ENCODE measurements at regions not wholly inside any gene's neighbourhood (a gene's known extent, or its start where the extent isn't known, plus 50 kb on each side); places are given as distances from the start of the nearest gene placed in this dataset.
"Not testable (repeated sequence)": the region's sequence is repeated elsewhere in the genome, so short reads cannot be mapped to it uniquely, and the experiment has no call there.

DNA sequence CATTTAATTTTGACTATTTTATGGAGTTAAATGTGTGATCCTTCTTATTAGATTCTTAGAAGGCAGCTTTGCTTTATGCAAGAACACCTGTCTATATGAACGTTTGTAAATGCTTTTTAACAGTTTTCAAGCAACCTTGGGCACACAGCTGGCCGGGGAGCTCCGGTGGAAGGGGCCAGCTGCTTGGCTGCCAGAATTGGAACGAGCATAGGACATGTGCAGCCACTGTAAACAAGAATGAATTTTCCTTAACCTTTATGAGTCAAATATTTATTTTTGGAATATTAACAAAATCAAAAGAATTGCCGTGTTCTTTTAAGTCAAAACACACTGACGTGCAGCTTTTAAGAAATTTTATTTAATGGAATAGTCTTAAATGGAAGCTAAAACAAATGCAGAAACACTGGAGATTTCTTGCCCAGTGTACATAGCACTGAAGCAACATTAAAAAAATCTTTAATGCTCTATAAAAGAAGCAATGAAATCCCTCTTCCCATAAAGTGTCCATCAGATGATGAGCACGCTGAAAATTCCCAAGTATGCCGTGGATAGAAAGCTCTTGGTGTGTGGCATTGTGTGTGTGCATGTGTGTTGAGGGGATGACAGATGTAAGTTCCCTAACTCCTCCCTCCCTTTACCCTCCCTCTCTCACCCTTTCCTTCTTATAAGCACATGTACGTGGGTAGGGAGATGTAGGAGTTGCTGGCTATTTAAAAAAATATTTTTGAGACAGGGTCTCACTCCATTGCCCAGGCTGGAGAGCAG, 208.9 kb upstream of the EXOC2 start:
- DNase-seq (ENCODE audit: low read depth in 2 of 2) = no peak

DNA sequence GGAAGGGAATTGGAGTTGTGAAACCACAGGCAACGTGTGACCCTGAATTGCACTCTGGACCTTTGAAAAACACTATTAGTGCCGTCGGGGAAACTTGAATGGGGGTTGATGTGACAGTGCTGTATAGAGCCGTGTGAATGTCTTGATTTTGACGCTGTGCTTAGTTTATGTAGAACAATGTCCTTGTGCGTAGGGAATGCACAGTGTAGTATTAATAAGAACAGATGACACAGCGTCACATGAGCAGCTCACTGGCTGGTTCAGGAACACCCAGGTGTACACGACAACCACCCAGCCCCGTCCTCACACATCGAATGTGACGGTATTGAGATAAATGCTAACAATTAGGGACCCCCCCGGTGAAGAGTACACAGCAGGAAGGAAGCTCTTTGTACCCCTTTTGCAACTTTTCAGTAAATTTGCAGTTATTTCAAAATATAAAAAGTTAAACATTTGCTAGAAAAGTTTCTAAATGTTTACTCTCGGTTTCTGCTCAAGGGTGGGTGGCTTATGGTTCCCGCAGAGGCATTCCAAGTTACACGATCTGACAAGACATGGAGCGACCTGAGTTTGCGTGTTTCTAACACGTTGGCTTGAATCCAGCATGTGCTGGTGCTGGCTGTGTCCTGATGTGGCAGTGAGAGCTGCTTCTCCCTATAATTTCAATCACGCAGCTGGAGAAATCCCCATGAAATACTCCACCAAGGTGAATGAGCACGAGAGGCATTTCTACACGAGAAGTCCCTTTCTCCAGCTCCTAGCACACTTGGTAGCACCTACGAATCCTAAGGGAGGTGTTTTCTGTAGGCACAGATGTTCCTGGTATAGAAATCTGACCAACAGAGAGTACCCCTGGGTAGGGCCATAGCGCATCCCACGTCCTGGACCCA, 208.0 kb upstream of the EXOC2 start:
- DNase-seq (ENCODE audit: low read depth in 2 of 2) = no peak

DNA sequence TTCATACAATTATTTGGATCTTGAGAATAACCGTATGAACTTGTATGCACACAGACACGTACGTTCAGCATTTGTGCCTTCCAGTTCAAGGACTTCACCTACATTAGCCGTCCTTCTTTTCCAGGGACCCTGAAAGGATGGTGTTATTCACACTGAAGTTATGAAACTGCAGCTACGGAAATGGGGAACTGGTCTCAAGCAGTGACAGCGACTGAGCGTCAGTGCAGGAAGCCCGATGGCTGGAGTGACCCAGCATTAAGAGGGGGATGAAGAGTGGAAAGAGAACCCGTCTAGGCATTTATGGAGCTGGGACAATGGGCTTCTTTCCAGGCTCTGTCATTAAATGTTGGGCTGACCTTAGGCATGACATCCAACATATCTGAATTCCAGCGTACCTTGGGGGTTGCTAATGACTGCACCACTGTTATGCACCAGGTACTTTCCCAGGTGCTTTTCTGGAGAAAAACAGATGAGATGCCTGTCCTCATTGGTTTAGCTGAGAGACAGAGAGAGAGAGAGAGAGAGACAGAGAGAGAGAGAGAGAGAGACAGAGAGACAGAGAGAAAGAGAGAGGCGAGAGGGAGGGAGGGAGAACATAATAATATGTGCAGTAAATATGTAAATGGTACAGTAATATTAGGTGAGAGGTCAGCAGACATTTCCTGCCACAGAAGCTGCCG, 204.7 kb upstream of the EXOC2 start:
- DNase-seq (ENCODE audit: low read depth in 2 of 2) = no peak

DNA sequence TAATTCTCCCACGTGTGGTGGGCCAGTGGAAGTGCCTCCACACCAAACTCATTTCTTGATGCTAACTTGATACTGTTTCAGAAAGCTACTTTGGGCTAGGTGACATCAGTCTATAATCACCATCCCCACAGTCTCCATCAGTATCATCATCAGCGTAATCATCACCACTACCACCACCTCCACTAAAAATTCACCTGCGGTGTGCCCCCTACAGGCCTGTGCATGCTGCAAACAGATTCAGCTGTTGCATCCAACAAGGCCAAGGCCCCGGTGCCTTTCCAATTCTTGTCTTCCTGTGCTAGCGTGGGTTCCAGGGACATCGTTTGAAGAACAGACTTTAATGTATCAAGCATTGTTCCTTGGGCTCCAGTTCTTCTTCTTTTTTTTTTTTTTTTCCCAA, 201.3 kb upstream of the EXOC2 start:
- no peak for DNase-seq (ENCODE audit: low read depth in 2 of 2)

DNA sequence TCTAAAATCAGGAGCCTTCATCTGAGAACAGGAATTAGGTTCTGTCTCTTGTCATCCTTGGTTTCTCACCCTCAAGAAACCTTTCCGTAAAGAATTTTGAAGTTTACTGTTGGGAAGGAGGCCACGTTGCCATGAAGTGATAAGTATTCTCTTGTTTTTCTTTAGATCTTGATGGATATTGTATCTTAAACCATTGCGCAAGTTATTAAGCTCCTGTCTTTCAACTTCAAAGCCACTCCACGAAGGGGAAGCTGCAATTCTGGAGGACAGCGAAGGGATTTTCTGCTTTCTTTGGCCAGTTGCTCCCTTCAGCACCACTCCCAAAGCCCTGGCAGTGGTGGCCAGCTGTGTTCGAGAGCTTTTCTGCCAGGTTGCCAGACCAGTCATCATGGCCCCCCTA, 198.1 kb upstream of the EXOC2 start:
- no peak for DNase-seq (ENCODE audit: low read depth in 2 of 2)

DNA sequence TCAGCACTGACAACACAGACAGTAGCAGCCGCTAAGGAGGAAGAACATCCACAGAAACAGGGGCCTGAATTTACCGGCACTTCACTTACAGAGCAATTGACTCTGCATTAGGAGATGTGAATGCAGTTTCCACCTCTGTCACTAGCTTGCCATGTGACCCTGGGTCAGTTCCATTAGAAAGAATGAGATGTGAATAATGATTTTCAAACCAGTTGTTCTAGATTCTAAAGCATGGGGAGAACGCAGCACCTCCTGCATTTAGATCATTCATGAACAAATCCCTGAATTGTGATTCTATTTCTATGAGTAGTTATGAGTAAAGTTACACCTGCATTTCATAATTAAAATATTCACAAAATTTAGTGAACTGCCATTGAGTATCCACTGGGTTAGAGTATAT, 197.3 kb upstream of the EXOC2 start:
- no peak for DNase-seq (ENCODE audit: low read depth in 2 of 2)

DNA sequence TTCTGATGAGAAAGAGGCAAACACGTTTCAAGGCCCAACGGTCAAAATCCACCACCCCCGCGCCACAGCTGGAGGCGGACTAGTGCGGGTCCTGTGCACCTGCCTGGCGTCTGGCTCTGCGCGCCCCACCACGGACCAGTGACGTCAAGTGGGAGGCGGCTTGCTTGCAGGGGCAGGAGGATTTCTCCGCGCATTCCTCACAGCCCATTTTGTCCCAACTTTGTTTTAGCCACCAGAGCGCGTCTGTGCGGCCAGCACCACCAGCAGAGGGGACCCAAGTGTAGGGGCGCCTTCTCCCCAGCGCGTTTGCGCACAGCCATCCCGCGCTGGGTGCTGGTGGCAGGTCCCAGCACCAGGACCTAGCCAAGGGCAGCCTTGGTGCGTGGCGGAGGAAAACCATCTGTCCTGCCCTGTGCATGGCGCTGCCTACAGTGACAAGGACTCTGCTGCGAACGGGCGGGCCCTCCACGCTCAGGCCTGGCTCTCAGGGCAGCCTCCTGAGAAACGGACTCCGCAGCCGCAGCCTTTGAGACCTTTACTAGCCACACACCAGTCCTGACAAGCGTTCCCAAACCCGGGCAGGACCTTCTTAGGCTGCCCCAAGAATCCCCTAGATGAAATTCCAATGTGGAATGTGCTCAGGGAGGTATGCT, 194.8 kb upstream of the EXOC2 start:
- no peak for DNase-seq (ENCODE audit: low read depth in 2 of 2)

DNA sequence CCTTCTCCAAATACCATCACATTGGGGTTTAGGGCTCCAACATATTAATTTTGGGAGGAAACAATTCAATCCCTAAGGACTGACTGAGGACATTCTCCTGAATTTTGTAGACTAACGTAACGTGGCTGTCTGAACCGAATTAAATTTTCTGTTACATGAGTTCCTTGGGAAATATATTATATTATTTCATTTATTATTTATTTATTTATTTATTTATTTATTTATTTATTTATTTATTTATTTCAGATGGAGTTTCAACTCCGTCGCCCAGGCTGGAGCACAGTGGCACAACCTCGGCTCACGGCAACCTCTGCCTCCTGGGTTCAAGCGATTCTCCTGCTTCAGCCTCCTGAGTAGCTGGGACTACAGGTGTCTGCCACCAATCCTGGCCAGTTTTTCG, 193.2 kb upstream of the EXOC2 start:
- DNase-seq (ENCODE audit: low read depth in 2 of 2) = not testable (repeated sequence)

DNA sequence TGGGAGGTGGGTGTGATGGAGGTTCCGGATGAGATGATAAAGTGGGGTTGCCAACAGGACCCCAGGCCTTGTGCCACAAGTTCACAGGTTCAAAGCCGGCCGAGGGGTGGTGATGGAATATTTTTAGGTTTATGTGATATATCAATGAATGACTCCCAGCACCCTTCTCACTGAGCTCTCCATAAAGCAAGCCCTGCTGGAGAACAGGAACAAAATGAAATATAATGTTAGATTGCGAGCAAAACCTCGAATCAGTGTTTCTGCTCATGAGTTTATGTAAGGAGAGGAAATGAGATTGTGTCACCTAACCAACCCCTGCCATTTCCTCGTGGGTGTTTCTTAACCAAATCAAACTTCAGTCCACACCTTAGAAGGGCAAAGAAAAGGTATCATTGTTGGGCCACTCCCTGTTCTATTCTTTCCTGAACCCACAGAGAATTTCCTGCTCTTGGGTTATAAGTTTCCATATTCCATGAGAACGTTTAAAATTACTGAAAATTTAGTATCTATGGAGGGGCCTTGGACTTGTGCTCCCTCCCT, 192.2 kb upstream of the EXOC2 start:
- no peak for DNase-seq (ENCODE audit: low read depth in 2 of 2)

DNA sequence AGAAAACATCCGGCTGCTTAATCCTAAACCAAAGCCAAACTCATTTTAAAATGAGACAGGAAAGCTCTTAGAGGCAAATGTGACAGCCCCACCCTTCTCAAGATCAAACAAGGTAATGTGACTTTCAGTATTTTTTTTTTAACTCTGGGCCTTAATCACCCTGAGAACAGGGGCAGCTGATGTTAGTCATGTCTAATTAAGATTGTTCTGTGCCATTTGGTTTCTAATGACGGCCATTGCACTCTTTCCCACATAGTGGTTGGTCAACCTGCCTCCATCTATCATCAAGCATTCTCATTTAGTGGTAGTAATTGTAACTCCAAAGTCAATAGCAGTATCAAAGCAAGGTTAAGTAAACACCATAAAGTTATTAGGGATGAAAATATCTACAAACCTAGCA, 191.6 kb upstream of the EXOC2 start:
- no peak for DNase-seq (ENCODE audit: low read depth in 2 of 2)

DNA sequence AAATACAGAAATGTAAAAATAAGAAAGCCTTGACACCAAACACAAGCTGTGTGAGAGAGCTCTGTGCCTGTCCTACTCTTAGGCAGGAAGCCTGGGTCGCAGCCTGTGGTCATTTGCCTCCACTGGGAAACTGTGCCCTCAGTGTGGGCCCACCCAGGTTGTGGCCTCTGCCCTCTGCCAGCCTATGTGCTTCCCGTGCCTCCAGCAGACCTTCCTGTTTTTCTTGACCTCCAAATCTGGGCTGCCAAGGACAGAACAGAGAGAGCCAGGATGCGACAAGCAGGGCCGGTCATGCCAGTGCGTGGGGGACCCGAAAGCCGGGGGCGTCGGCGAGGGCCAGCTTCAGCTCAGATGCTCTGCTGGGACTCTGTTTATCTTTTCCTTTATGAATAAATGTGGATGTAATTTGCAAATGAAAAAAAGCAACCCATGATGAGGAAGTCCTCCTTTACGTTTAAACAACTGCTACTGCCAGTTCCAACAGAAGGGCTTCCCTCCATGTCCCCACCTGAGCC, 189.2 kb upstream of the EXOC2 start:
- no peak for DNase-seq (ENCODE audit: low read depth in 2 of 2)

DNA sequence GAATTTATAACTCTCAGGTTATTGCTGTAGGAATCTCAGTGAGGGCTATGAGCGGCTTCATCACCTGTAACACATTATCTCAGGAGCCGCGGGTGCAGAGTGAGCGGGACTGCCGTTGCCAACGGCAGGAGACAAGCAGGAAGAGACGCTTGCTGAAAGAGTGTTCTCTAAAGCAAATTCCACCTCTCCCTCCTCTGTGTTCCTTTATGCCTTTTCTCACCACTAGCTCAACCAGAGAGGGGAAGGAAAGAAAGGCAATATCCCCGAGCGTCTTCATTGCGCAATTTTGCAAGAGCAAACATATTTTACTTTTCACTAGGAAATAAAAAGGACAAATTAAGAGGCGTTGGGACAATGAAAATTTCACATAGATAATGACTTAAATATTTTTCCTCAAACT, 185.2 kb upstream of the EXOC2 start:
- no peak for DNase-seq (ENCODE audit: low read depth in 2 of 2)

DNA sequence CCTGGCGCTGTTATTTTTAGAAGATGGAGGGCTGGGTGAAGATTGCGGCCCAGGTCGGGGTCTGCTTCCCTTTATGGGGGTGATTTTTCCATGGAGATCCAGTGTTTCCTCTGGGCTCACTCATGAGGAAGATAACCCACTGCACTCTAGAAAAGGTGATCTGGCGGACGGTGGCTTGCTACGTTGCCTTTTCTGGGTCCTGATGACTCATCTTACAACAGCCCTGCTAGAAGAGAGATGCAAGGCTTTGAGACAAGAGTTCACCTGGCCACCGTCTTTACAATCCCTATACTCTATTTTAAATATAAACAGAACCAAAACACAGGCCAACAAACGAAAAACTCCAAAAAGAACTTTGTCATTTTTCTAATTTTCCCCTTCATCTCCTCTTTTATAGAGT, 182.1 kb upstream of the EXOC2 start:
- DNase-seq (ENCODE audit: low read depth in 2 of 2) = no peak

DNA sequence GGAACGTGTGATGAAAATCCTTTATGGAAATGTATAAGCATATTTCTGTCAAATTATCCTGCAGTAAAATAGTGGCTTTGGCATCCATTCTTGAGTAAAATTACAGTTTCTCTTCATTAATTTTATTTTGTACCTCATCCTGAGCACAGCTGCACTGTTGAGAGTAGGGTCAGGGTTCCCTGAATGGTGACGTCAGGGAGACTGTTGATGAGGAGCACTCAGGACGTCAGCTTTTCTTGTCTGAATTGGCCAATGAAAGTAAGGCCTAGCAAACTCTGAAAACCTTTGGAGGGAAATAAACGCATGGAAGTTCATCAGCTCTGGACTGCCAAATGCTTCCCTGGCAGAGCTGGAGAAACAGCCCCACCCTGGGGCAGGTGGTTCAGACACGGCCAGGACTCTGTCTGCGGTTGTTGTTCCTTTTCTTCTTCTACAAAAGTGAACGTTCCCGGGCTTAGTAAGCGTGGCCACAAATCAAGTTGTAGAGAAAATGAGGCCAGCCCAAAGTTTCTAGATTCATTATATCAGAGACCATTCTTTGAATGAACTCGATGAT, 179.7 kb upstream of the EXOC2 start:
- DNase-seq (ENCODE audit: low read depth in 2 of 2) = no peak

DNA sequence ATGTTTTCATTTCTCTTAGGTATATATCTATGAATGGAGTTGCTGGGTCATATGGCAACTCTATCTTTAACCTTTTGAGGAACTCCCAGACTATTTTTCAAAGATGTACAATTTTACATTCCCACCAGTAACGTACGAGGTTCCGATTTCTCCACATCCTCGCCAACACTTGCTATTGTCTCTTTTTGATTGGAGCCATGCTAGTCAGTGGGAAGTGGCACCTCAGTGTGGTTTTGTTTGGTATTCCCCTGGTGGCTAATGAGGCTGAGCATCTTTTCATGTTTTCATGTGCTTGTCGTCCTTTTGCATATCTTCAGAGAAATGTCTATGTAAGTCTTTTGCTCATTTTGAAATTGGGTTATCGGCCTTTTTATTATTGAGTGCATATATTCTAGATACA, 178.6 kb upstream of the EXOC2 start:
- DNase-seq (ENCODE audit: low read depth in 2 of 2) = no peak

DNA sequence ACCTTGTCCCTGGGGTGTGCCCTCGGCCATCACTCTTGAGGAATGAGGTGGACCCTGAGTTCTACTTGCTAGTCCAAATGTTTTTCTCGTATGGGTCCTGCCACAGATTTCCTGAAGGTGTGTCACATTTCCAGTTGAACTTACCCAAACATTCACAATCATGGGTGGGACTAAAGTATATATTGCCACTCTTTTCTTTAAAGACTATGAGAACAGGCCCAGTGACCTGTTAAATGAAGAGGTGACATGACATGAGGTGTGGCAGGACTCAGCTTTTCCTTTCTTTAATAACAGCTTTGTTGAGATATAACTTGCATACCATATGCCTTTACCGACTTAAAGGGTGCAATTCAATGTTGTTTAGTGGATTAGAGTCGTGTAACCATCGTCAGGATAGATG, 177.2 kb upstream of the EXOC2 start:
- no peak for DNase-seq (ENCODE audit: low read depth in 2 of 2)

DNA sequence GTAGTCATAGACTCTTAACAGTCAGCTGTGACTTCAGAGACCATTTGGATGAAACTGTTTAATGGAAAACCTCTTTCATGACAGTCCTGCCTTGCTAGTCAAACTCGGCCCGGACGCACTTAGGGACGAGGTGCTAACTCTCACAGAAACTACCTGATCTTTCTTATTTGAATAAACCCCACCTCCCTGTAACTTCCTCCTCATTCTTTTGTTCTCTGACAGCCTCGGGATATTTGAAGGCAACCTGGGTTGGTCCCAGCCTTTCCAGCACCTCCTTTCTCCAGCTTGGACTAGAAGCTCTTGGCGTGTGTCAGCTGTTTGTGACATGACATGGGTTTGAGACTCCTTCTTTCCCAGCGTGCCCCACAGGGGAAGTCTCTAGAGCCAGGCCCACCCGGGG, 175.3 kb upstream of the EXOC2 start:
- DNase-seq (ENCODE audit: low read depth in 2 of 2) = no peak

DNA sequence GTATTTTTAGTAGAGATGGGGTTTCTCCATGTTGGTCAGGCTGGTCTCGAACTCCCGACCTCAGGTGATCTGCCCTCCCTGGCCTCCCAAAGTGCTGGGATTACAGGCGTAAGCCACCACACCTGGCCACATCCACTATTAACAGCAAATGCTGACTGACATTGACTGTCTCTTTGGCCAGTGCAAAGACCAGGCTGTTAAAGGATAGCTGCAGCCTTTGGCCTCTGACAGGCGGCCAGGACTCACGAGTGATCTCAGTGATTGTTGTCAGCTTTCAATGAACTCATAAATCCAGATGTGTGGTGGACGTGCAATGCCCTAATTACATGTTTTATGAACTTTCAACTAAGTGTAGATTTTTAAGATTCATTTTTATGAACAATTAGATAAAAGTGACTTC, 174.4 kb upstream of the EXOC2 start:
- no peak for DNase-seq (ENCODE audit: low read depth in 2 of 2)

DNA sequence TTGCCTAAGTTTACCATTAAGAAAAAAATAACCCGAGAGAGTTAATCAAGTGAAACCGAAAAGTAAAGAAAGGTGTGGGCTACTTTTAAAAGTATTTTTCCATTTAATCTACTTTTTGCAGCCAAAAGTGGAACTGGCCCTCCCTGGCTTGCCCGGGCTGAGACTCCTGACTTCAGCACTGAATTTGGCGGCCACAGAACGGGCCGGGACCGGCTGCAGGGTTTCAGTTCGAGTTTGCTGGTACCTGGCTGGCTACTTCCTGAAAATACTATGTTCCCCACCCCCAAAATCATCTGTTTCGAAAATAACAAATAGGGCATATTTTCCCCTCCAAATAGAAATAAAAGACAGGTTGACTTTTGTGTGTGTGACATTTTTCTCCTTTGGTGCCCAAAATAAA, 173.4 kb upstream of the EXOC2 start:
- no peak for DNase-seq (ENCODE audit: low read depth in 2 of 2)

DNA sequence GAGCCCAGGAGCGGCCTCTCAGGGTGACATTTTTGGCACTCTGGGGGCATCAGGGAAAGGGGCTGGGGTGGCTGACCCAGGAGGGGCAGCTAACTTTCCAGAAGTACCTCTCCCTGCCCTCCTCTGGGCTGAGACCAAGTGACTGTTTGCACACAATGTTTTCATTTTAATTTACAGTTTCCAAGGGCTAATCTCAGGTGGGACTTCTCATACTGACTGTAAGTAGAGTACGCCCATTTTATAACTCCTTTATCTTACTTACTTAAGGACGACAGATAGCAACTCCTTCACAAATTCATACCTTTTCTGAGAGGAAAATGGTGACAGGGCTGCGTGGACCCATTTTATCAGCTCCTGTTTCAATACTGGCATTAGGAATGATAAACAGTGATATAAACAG, 172.9 kb upstream of the EXOC2 start:
- DNase-seq (ENCODE audit: low read depth in 2 of 2) = no peak

DNA sequence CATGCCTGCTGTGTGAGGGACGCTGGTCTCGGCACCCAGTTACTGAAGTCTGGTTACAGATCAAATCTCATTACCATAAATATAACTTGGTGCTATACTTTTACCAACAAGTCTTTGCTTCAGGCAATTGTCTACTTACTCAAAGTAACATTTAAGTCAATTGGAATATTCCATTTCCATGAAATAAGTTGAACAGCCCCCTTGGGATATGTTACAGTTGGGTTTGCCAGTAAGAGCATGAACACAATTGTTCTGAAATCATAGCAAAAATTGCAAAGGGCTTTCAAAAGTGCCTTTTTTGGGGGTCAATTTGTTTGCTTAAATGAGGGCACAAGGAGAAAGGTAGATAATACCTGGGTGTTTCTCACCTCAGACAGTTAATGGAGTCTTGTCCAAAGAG, 170.9 kb upstream of the EXOC2 start:
- DNase-seq (ENCODE audit: low read depth in 2 of 2) = no peak
